T-cell (primary cell): ENCODE measurements at regions not wholly inside any gene's neighbourhood (a gene's known extent, or its start where the extent isn't known, plus 50 kb on each side); places are given as distances from the start of the nearest gene placed in this dataset.
"Not testable (repeated sequence)": the region's sequence is repeated elsewhere in the genome, so short reads cannot be mapped to it uniquely, and the experiment has no call there.

Experiments
- ATAC-seq, 4 experiments: fragments of 200-7000 bp in 3 of 4; fragments of 150-1000 bp in 1 of 4; cut with Tn5 transposase; replicated peaks in 1 of 4; 1 replicate in 3 of 4; 2 replicates in 1 of 4; pipeline ENCODE4 v1.10.0; 2021; ENCODE audit warnings: moderate library complexity in 3 of 4, mild to moderate bottlenecking in 2 of 4, moderate number of reproducible peaks in 1 of 4
- CTCF ChIA-PET, 2 donors: fragments of 300-600 bp; sonication (Branson Sonifier 250); formaldehyde crosslinking; loops; one replicate each; lab custom pipeline; 2022; ENCODE audit warnings: antibody characterized with exemption in 2 of 2; lab: Charles Lee
- POLR2A ChIA-PET, 2 donors: fragments of 300-600 bp; sonication (Branson Sonifier 250); formaldehyde crosslinking; loops; one replicate each; lab custom pipeline; 2022; ENCODE audit warnings: antibody characterized with exemption in 2 of 2; lab: Charles Lee
- DNase-seq, 35 experiments: peaks; one replicate each; pipeline versions ENCODE4 v3.0.0 to v3.0.0-alpha.2; 2013 to 2023
- H3K27ac ChIP-seq: one replicate; pipeline ENCODE4 v1.5.1; 2013; ENCODE audit warnings: low read length
- H3K27me3 ChIP-seq, 2 experiments: replicated peaks in 1 of 2; 1 replicate in 1 of 2; 2 replicates in 1 of 2; pipeline versions ENCODE4 v1.6.1 to v1.7.0; 2013; ENCODE audit warnings: low read length in 1 of 2, mixed read lengths in 1 of 2; ENCODE audit not compliant: control insufficient read depth in 2 of 2, insufficient read depth in 2 of 2; ENCODE audit errors: extremely low read depth in 1 of 2
- H3K36me3 ChIP-seq, 2 donors: 1 replicate in 1 of 2; 2 replicates in 1 of 2; pipeline versions ENCODE4 v1.6.1 to v1.7.0; 2013; ENCODE audit warnings: low read length in 1 of 2; ENCODE audit not compliant: control insufficient read depth in 2 of 2, insufficient read depth in 1 of 2; ENCODE audit errors: extremely low read depth in 1 of 2
- H3K4me1 ChIP-seq, 2 experiments: 1 replicate in 1 of 2; 2 replicates in 1 of 2; pipeline versions ENCODE4 v1.6.1 to v1.7.0; 2013; ENCODE audit warnings: low read length in 2 of 2, mixed read lengths in 1 of 2; ENCODE audit not compliant: insufficient read depth in 2 of 2, control insufficient read depth in 1 of 2; ENCODE audit errors: extremely low read depth in 1 of 2
- H3K4me3 ChIP-seq, 2 donors: 1 replicate in 1 of 2; 2 replicates in 1 of 2; pipeline versions ENCODE4 v1.5.1 to v1.7.0; 2013; ENCODE audit warnings: mild to moderate bottlenecking in 2 of 2, low read length in 1 of 2, moderate library complexity in 1 of 2; ENCODE audit not compliant: control insufficient read depth in 1 of 2; ENCODE audit errors: extremely low read depth in 1 of 2
- H3K9me3 ChIP-seq: 2 replicates; pipeline ENCODE4 v1.7.0; 2013
- H3K27ac Mint-ChIP-seq, 2 donors: one replicate each; pipeline ENCODE4 v1.8.0; 2020 to 2021; ENCODE audit warnings: mild to moderate bottlenecking in 2 of 2, mixed read lengths in 2 of 2
- H3K27me3 Mint-ChIP-seq, 2 donors: one replicate each; pipeline ENCODE4 v1.8.0; 2021 to 2022; ENCODE audit warnings: mixed read lengths in 2 of 2
- H3K36me3 Mint-ChIP-seq: one replicate; pipeline ENCODE4 v1.8.0; 2021; ENCODE audit warnings: mixed read lengths
- H3K4me1 Mint-ChIP-seq, 3 donors: one replicate each; pipeline ENCODE4 v1.8.0; 2020 to 2022; ENCODE audit warnings: mixed read lengths in 3 of 3, mild to moderate bottlenecking in 1 of 3
- H3K4me3 Mint-ChIP-seq, 3 donors: one replicate each; pipeline ENCODE4 v1.8.0; 2020 to 2022; ENCODE audit warnings: mild to moderate bottlenecking in 3 of 3, mixed read lengths in 3 of 3, moderate library complexity in 3 of 3
- H3K9me3 Mint-ChIP-seq, 3 donors: one replicate each; pipeline ENCODE4 v1.8.0; 2020 to 2022; ENCODE audit warnings: mixed read lengths in 3 of 3
- WGBS: methylation state at CpG from one replicate; pipeline ENCODE4 v1.1.5; 2013; ENCODE audit warnings: missing lambda C conversion rate; ENCODE audit not compliant: insufficient coverage; 5-methylcytosine and 5-hydroxymethylcytosine counted together

GRCh38 chrX:128634754-128635153 lies 582.6 kb upstream of the ACTRT1 start:
- ChIA-PET POLR2A (no interaction called here), CTCF (no interaction called here)
- H3K27me3 Mint-ChIP-seq = peaks cover 0 to 14% of the 10 kb centered on the region in 2 donors

GRCh38 chrX:128623361-128623760 lies 571.2 kb upstream of the ACTRT1 start:
- Histone ChIP-seq H3K27ac (no peak overlapping the region), H3K27me3 (no peaks in the 10 kb centered on the region), H3K36me3 (no peaks in the 10 kb centered on the region), H3K4me1 (no peaks in the 10 kb centered on the region), H3K9me3 (no peaks in the 10 kb centered on the region), H3K4me3 (no peak overlapping the region)
- Mint-ChIP-seq H3K9me3 (no peaks in the 10 kb centered on the region), H3K27me3 (no peaks in the 10 kb centered on the region), H3K4me1 (no peaks in the 10 kb centered on the region), H3K36me3 (no peaks in the 10 kb centered on the region), H3K27ac (no peak overlapping the region), H3K4me3 (no peak overlapping the region)
- DNase-seq (no peak), ATAC-seq (no peak)
- CTCF ChIA-PET = no interaction called here
- POLR2A ChIA-PET = no interaction called here
- no CpG with 5 or more reads among the region's 1 CpG for WGBS

More at GRCh38 chrX:128634754-128635153, 582.6 kb upstream of the ACTRT1 start:
- H3K27me3 ChIP-seq = no peaks in the 10 kb centered on the region
- Mint-ChIP-seq H3K27ac (no peak overlapping the region), H3K9me3 (no peaks in the 10 kb centered on the region), H3K36me3 (no peaks in the 10 kb centered on the region), H3K4me3 (no peak overlapping the region), H3K4me1 (no peaks in the 10 kb centered on the region)
- no peak for DNase-seq
- H3K4me3 ChIP-seq = no peak overlapping the region
- no peaks in the 10 kb centered on the region for H3K9me3 ChIP-seq
- H3K27ac ChIP-seq = no peak overlapping the region
- no peaks in the 10 kb centered on the region for H3K36me3 ChIP-seq
- ATAC-seq = no peak
- no peaks in the 10 kb centered on the region for H3K4me1 ChIP-seq
- no CpG with 5 or more reads among the region's 1 CpG for WGBS

- CTCF ChIA-PET = no interaction called here
Observed at GRCh38 chrX:128622296-128622695, 570.1 kb upstream of the ACTRT1 start.

DNA sequence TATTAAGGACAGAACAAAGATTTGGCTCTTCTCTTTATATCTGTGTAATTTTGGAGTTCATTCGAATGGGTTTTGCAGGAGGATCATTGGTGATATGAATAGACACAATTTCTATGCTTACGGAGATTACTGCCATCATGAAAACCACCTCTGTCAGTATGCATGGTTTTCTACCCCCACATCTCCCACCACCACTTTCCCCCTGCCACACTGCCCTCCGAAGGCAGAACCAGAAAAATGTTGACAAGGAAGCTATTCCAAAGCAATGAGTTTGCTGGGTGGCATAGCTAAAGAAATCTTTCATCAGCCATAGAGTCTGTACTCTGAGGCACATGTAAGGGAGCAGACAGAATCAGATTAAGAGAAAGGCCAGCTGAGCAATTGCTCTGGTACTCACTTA lies 567.3 kb upstream of the ACTRT1 start:
- Mint-ChIP-seq H3K9me3 (no peaks in the 10 kb centered on the region), H3K27me3 (peaks cover 0 to 7% of the 10 kb centered on the region in 2 donors), H3K36me3 (no peaks in the 10 kb centered on the region), H3K27ac (no peak overlapping the region), H3K4me3 (no peak overlapping the region), H3K4me1 (no peaks in the 10 kb centered on the region)
- no peaks in the 10 kb centered on the region for H3K4me1 ChIP-seq
- ATAC-seq (no peak), DNase-seq (no peak)
- H3K9me3 ChIP-seq = no peaks in the 10 kb centered on the region
- no peak overlapping the region for H3K4me3 ChIP-seq
- no peaks in the 10 kb centered on the region for H3K36me3 ChIP-seq
- no CpG with 5 or more reads among the region's 3 CpGs for WGBS
- H3K27ac ChIP-seq = no peak overlapping the region
- POLR2A ChIA-PET = no interaction called here
- CTCF ChIA-PET = no interaction called here
- H3K27me3 ChIP-seq = no peaks in the 10 kb centered on the region

More at GRCh38 chrX:128622296-128622695, 570.1 kb upstream of the ACTRT1 start:
- Mint-ChIP-seq H3K4me1 (no peaks in the 10 kb centered on the region), H3K9me3 (no peaks in the 10 kb centered on the region), H3K4me3 (no peak overlapping the region), H3K36me3 (no peaks in the 10 kb centered on the region), H3K27me3 (no peaks in the 10 kb centered on the region), H3K27ac (no peak overlapping the region)
- DNase-seq = no peak
- 100% methylated on average over 1 of the region's 2 CpGs for WGBS
- Histone ChIP-seq H3K27me3 (no peaks in the 10 kb centered on the region), H3K9me3 (no peaks in the 10 kb centered on the region), H3K4me1 (no peaks in the 10 kb centered on the region), H3K4me3 (no peak overlapping the region), H3K36me3 (no peaks in the 10 kb centered on the region), H3K27ac (no peak overlapping the region)
- POLR2A ChIA-PET = no interaction called here
- ATAC-seq = no peak

- H3K36me3 Mint-ChIP-seq = no peaks in the 10 kb centered on the region
- H3K4me3 ChIP-seq = no peak overlapping the region
- no peak for ATAC-seq
- no peak for DNase-seq
- H3K27ac ChIP-seq = no peak overlapping the region
- no peaks in the 10 kb centered on the region for H3K4me1 Mint-ChIP-seq
- H3K27me3 Mint-ChIP-seq = peaks cover 0 to 11% of the 10 kb centered on the region in 2 donors
- no CpG with 5 or more reads among the region's 1 CpG for WGBS
- H3K9me3 Mint-ChIP-seq = no peaks in the 10 kb centered on the region
- peaks cover 2% of the 10 kb centered on the region for H3K9me3 ChIP-seq
- no peaks in the 10 kb centered on the region for H3K4me1 ChIP-seq
- no peak overlapping the region for H3K4me3 Mint-ChIP-seq
- ChIA-PET POLR2A (no interaction called here), CTCF (no interaction called here)
- H3K36me3 ChIP-seq = no peaks in the 10 kb centered on the region
- no peaks in the 10 kb centered on the region for H3K27me3 ChIP-seq
- H3K27ac Mint-ChIP-seq = no peak overlapping the region
Observed at GRCh38 chrX:128616933-128617332, 564.7 kb upstream of the ACTRT1 start.

- CTCF ChIA-PET, POLR2A ChIA-PET, H3K9me3 ChIP-seq, H3K36me3 ChIP-seq, H3K4me3 Mint-ChIP-seq, H3K27ac Mint-ChIP-seq, H3K27ac ChIP-seq, H3K36me3 Mint-ChIP-seq, ATAC-seq, H3K4me3 ChIP-seq, H3K27me3 Mint-ChIP-seq, DNase-seq, H3K27me3 ChIP-seq, H3K9me3 Mint-ChIP-seq, H3K4me1 ChIP-seq, H3K4me1 Mint-ChIP-seq: not testable (repeated sequence)
- no CpG with 5 or more reads among the region's 16 CpGs for WGBS
Observed at GRCh38 chrX:128606817-128607216, 554.6 kb upstream of the ACTRT1 start.

GRCh38 chrX:128606357-128606756 lies 554.2 kb upstream of the ACTRT1 start:
- H3K4me3 Mint-ChIP-seq, ATAC-seq, H3K4me3 ChIP-seq, H3K9me3 Mint-ChIP-seq, POLR2A ChIA-PET, H3K4me1 ChIP-seq, H3K27me3 Mint-ChIP-seq, H3K9me3 ChIP-seq, CTCF ChIA-PET, H3K27me3 ChIP-seq, H3K36me3 Mint-ChIP-seq, H3K36me3 ChIP-seq, H3K27ac ChIP-seq, DNase-seq, H3K27ac Mint-ChIP-seq, H3K4me1 Mint-ChIP-seq: not testable (repeated sequence)
- 92% methylated on average over 7 of the region's 31 CpGs for WGBS
